ENCODE measurements at regions not wholly inside any gene's neighbourhood (a gene's known extent, or its start where the extent isn't known, plus 50 kb on each side); places are given as distances from the start of the nearest gene placed in this dataset.

DNA sequence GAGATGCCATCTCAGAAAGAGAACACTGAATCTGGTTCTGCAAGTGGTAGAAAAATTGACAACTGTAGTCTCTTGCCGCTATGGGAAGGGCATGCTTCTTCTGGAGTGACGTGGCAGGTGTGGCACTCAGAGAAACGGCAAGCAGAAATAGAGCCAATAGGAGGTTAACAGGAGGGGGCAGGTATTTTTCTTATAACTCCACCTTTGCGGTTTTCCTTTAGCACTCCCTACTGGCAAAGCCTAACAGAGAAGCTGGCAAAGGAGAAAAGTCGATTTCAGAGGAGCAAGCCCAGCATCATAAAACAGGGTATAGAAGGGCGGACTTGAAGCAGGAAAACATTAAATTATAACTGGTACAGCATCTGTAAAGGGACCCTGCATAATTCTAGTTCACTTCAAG is 1382.2 kb downstream of the PCDH18 start:
- Histone ChIP-seq H3K27me3 (no peaks in the 10 kb centered on the region), H3K4me3 (no peak overlapping the region), H3K27ac (no peak overlapping the region), H3K4me1 (no peaks in the 10 kb centered on the region), H3K9me3 (no peaks in the 10 kb centered on the region), H3K36me3 (no peaks in the 10 kb centered on the region)
- DNase-seq, result no peak
- intact Hi-C loops (cut with DNase I), result no loop called here
- 75 to 84% methylated on average over 6 of the region's 6 CpGs for WGBS, 2 donors
- TF ChIP-seq POLR2AphosphoS5 (IDR thresholded peaks at IDR 0.05), result no peak
- TF ChIP-seq, protein P1, sequence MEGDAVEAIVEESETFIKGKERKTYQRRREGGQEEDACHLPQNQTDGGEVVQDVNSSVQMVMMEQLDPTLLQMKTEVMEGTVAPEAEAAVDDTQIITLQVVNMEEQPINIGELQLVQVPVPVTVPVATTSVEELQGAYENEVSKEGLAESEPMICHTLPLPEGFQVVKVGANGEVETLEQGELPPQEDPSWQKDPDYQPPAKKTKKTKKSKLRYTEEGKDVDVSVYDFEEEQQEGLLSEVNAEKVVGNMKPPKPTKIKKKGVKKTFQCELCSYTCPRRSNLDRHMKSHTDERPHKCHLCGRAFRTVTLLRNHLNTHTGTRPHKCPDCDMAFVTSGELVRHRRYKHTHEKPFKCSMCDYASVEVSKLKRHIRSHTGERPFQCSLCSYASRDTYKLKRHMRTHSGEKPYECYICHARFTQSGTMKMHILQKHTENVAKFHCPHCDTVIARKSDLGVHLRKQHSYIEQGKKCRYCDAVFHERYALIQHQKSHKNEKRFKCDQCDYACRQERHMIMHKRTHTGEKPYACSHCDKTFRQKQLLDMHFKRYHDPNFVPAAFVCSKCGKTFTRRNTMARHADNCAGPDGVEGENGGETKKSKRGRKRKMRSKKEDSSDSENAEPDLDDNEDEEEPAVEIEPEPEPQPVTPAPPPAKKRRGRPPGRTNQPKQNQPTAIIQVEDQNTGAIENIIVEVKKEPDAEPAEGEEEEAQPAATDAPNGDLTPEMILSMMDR (IDR thresholded peaks at IDR 0.05), result no peak
- no peak for TF ChIP-seq POLR2A (IDR thresholded peaks at IDR 0.05)
- no peak for TF ChIP-seq EP300 (IDR thresholded peaks at IDR 0.05)

DNA sequence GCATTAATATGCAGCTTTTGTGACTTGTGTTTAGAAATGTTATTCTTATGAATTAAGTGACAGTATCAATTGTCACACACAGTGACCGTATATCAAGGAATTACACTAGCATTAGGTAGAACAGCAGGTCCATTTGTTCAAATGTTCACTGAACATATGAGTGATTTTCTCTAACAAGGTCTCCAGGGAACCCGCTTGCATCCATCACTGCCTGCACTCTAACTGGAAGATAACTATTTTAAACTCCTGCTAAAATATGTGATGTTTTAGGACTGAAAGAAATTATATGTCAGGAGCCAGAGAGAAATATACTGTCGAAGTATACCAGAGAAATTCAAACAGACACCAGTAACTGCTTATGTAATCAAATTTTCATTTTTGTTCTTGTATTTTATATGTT is 1395.7 kb downstream of the PCDH18 start:
- Histone ChIP-seq H3K27me3 (no peaks in the 10 kb centered on the region), H3K36me3 (no peaks in the 10 kb centered on the region), H3K4me1 (no peaks in the 10 kb centered on the region), H3K4me3 (no peak overlapping the region), H3K9me3 (no peaks in the 10 kb centered on the region), H3K27ac (no peak overlapping the region)
- no peak for DNase-seq
- 75 to 80% methylated on average over 3 of the region's 3 CpGs for WGBS, 2 donors
- TF ChIP-seq POLR2A (IDR thresholded peaks at IDR 0.05), result no peak
- TF ChIP-seq, protein P1 (IDR thresholded peaks at IDR 0.05), result no peak
- no peak for TF ChIP-seq POLR2AphosphoS5 (IDR thresholded peaks at IDR 0.05)
- no peak for TF ChIP-seq EP300 (IDR thresholded peaks at IDR 0.05)
- intact Hi-C loops (cut with DNase I), result no loop called here

DNA sequence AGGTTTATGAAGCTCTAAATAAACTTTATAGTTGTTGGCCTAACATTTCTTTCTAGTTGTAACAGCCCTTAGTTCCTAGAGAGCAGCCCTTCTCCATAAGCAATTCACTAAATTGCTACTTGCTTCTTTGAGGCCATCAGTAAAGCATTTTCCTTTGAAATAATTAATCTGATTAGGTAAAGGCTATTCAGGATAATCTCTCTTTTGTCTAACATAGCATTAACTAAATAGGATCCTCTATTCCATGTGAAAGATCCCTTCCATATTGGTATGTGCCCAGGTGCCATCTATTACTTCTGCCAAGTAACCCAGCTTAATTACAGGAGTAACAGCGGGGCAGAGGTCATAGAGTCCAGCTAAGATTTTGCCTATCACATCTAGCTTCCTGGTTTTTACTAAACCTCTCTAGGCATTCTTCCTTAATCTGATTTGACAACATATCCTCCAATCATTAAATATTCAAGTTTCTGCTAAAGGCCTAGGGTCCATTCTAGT is 1408.0 kb downstream of the PCDH18 start:
- WGBS, 2 donors, result 22 to 78% methylated on average over 1 of the region's 1 CpG
- intact Hi-C loops (cut with DNase I), result no loop called here
- Histone ChIP-seq H3K27ac (no peak overlapping the region), H3K36me3 (no peaks in the 10 kb centered on the region), H3K4me3 (no peak overlapping the region), H3K27me3 (no peaks in the 10 kb centered on the region), H3K9me3 (no peaks in the 10 kb centered on the region), H3K4me1 (no peaks in the 10 kb centered on the region)
- TF ChIP-seq POLR2A (IDR thresholded peaks at IDR 0.05) (no peak), POLR2AphosphoS5 (IDR thresholded peaks at IDR 0.05) (no peak), EP300 (IDR thresholded peaks at IDR 0.05) (no peak)
- TF ChIP-seq, protein P1 (IDR thresholded peaks at IDR 0.05), result no peak
- DNase-seq, result no peak

DNA sequence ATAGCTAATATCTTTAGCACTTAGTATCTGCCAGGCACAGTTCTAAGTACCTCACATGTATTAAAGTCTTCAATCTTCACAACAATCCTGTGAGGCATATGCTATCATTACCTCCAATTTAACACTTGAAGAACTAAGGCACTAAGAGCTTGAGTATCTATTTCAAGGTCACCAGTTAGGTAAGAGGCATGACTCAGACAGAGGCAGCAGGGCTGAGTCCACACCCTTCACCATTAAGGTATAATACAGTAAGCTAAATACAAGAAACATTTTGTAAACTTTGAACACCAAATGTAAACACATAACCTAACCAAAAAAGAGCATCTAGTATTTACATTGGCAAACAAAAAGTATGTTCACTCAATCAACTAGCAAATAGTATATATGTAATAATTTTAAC is 1410.9 kb downstream of the PCDH18 start:
- TF ChIP-seq POLR2A (IDR thresholded peaks at IDR 0.05) (no peak), EP300 (IDR thresholded peaks at IDR 0.05) (no peak)
- Histone ChIP-seq H3K4me3 (no peak overlapping the region), H3K4me1 (no peaks in the 10 kb centered on the region), H3K27me3 (no peaks in the 10 kb centered on the region), H3K9me3 (no peaks in the 10 kb centered on the region), H3K27ac (no peak overlapping the region), H3K36me3 (no peaks in the 10 kb centered on the region)
- DNase-seq, result no peak
- intact Hi-C loops (cut with DNase I), result no loop called here

DNA sequence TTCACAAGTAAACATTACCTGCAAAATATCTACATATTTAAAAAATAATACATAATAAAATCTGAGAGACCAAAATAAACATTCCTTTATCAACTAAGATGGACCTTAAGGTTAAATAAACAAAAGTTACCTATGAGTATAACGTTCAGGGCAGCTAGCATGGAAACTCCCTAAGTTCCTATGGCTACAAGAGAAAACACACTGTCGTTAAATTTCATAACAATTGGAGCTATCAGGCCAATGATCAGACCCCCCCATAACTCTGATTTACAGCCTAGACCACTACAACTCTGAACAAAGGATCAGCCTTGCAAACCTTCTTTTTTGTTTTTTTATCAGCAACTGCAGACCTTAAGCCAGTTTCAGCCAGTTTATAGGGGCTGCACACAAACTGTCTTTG is 1418.4 kb downstream of the PCDH18 start:
- H3K4me1 ChIP-seq, result no peaks in the 10 kb centered on the region
- 8 to 55% methylated on average over 2 of the region's 2 CpGs for WGBS, 2 donors
- no peak for DNase-seq
- no peak overlapping the region for H3K4me3 ChIP-seq
- H3K27me3 ChIP-seq, result no peaks in the 10 kb centered on the region
- TF ChIP-seq EP300 (IDR thresholded peaks at IDR 0.05) (no peak), POLR2AphosphoS5 (IDR thresholded peaks at IDR 0.05) (no peak), POLR2A (IDR thresholded peaks at IDR 0.05) (no peak)
- TF ChIP-seq, protein P1 (IDR thresholded peaks at IDR 0.05), result no peak
- no peaks in the 10 kb centered on the region for H3K36me3 ChIP-seq
- no peak overlapping the region for H3K27ac ChIP-seq
- intact Hi-C loops (cut with DNase I), result no loop called here
- H3K9me3 ChIP-seq, result no peaks in the 10 kb centered on the region
